ENCODE measurements at regions not wholly inside any gene's neighbourhood (a gene's known extent, or its start where the extent isn't known, plus 50 kb on each side); places are given as distances from the start of the nearest gene placed in this dataset.

DNA sequence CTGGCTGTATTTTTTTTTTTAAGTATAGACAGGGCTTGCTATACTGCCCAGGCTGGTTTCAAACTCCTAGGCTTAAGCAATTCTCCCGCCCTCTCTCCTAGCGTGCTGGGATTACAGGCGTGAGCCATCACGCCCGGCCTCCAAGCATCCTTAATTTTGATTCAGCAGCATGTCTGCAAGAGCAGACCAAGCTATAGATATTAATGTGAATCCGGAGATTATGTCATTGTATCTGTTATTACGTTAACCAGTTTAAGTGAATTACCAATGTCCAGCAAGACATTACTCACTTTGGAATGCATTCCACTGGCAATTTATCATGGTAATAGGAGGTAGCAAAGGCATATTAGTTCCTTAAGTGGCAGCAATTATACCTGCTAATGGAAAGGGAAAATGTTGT lies 179.7 kb downstream of the CHRM3 start:
- DNase-seq (ENCODE audit: extremely low read depth, low read depth) = no peak
- TF ChIP-seq CTCF (IDR thresholded peaks at IDR 0.05; ENCODE audit: low read depth, low read length) = no peak

GRCh38 chr1:239570878-239571277 lies 184.5 kb downstream of the CHRM3 start:
- no peak for DNase-seq (ENCODE audit: extremely low read depth, low read depth)
- no peak for TF ChIP-seq CTCF (IDR thresholded peaks at IDR 0.05; ENCODE audit: low read depth, low read length)

- no peak for DNase-seq (ENCODE audit: extremely low read depth, low read depth)
- TF ChIP-seq CTCF (IDR thresholded peaks at IDR 0.05; ENCODE audit: low read depth, low read length) = no peak
Measured at GRCh38 chr1:239572183-239572582, 185.8 kb downstream of the CHRM3 start.

DNA sequence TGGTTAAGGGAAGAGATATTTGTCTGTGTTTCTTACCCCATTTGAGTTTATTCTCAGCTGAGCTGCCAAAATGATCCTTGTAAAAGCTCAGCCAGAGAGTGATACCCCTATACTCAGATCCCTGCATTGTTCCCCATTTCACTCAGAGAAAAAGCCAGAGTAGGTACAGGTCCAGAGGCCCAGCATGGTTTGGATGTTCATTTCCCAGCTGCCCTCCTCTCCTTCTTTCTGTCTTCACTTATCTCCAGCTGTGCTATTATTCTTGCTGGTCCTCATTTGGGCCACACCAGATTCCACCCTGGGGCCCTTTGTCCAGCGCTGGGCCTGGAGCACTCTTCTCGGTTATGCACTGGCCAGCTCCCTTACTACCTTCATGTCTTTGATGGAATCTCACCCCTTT lies 187.7 kb downstream of the CHRM3 start:
- TF ChIP-seq CTCF (IDR thresholded peaks at IDR 0.05; ENCODE audit: low read depth, low read length) = no peak

DNA sequence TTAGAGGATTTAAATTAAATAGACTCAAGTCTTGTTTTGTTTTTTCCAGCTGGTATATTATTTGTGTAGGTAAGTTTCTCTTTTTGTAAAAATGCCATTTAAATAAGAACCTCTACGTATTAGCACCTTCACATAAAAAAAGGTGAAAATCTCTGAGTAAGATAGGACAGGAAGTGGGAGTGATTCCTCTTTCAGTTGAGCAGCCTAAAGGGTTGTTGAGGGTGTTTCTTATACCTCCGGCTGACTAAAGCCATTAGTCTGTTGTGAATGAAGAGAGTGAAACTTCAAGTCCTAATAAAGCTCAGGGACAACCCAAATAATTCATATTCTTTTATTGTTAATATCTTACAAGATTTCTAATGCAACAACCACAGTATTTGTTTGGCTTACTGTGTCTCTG lies 188.7 kb downstream of the CHRM3 start:
- DNase-seq (ENCODE audit: extremely low read depth, low read depth) = no peak
- TF ChIP-seq CTCF (IDR thresholded peaks at IDR 0.05; ENCODE audit: low read depth, low read length) = no peak

More for the DNA sequence above, 187.7 kb downstream of the CHRM3 start:
- DNase-seq (ENCODE audit: extremely low read depth, low read depth) = no peak

DNA sequence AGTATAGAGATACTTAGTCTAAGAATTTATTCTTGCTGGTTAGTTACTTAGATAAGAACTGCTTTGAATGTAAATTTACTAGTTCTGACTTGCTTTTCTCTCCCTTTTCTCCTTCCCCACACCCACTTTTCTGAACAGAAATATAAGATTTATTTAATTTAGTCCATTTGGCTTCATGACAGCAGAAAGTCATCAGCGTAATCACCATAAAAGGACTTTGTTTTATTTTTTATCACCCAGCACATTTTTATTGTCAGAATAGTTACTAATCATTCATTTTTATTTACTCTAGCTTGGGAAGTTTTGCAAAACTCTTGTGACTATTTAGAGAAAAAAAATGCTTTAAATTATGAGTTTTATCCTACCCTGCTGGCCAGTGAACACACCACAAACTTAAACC lies 197.2 kb downstream of the CHRM3 start:
- no peak for TF ChIP-seq CTCF (IDR thresholded peaks at IDR 0.05; ENCODE audit: low read depth, low read length)
- no peak for DNase-seq (ENCODE audit: extremely low read depth, low read depth)

GRCh38 chr1:239586128-239586527 lies 199.8 kb downstream of the CHRM3 start:
- no peak for TF ChIP-seq CTCF (IDR thresholded peaks at IDR 0.05; ENCODE audit: low read depth, low read length)

More at GRCh38 chr1:239586128-239586527, 199.8 kb downstream of the CHRM3 start:
- DNase-seq (ENCODE audit: extremely low read depth, low read depth) = no peak

All from AG09319 (cell line).